Prostate gland (tissue), 2 donors: ENCODE measurements at regions not wholly inside any gene's neighbourhood (a gene's known extent, or its start where the extent isn't known, plus 50 kb on each side); places are given as distances from the start of the nearest gene placed in this dataset.
"Not testable (repeated sequence)": the region's sequence is repeated elsewhere in the genome, so short reads cannot be mapped to it uniquely, and the experiment has no call there.

Experiments
- CTCF ChIP-seq, 4 experiments: fragments of 200-600 bp in 2 of 4; fragments of 450-650 bp in 2 of 4; sonication (generic) in 2 of 4; IDR thresholded peaks; 1 replicate in 3 of 4; 2 replicates in 1 of 4; pipeline ENCODE4 v1.5.1; 2016 to 2019; ENCODE audit warnings: antibody characterized with exemption in 4 of 4, mild to moderate bottlenecking in 2 of 4, moderate library complexity in 2 of 4
- POLR2A ChIP-seq: fragments of 450-650 bp; IDR thresholded peaks from one replicate; pipeline ENCODE4 v1.6.1; 2016; ENCODE audit warnings: antibody characterized with exemption, mild to moderate bottlenecking

GRCh38 chr5:34371817-34372216 lies 284.3 kb upstream of the RAI14 start:
- not testable (repeated sequence) for TF ChIP-seq CTCF (IDR thresholded peaks at IDR 0.05); POLR2A
